ENCODE measurements at regions not wholly inside any gene's neighbourhood (a gene's known extent, or its start where the extent isn't known, plus 50 kb on each side); places are given as distances from the start of the nearest gene placed in this dataset.
"Not testable (repeated sequence)": the region's sequence is repeated elsewhere in the genome, so short reads cannot be mapped to it uniquely, and the experiment has no call there.

- WGBS: 83% methylated on average over 7 of the region's 7 CpGs
- Histone ChIP-seq H3K4me3 (ENCODE audit: low read depth, low read length) (no peak overlapping the region), H3K27ac (ENCODE audit: low read depth) (no peak overlapping the region), H3K36me3 (ENCODE audit: insufficient read depth) (no peaks in the 10 kb centered on the region), H3K4me1 (ENCODE audit: insufficient read depth) (no peaks in the 10 kb centered on the region)
- DNase-seq (ENCODE audit: extremely low spot score): no peak
These were observed 72.1 kb upstream of the EPB41L1 start for GRCh38 chr20:36082315-36082915.

GRCh38 chr20:36083200-36083599, 71.3 kb upstream of the EPB41L1 start:
- H3K4me3 ChIP-seq (ENCODE audit: low read depth, low read length); H3K27ac ChIP-seq (ENCODE audit: low read depth); DNase-seq (ENCODE audit: extremely low spot score); H3K36me3 ChIP-seq (ENCODE audit: insufficient read depth); H3K4me1 ChIP-seq (ENCODE audit: insufficient read depth): not testable (repeated sequence)
- 66% methylated on average over 4 of the region's 4 CpGs for WGBS

GRCh38 chr20:36084356-36084755, 70.2 kb upstream of the EPB41L1 start:
- WGBS: 88% methylated on average over 3 of the region's 3 CpGs
- H3K27ac ChIP-seq (ENCODE audit: low read depth): no peak overlapping the region

GRCh38 chr20:36084897-36085613, 69.5 kb upstream of the EPB41L1 start:
- Histone ChIP-seq H3K36me3 (ENCODE audit: insufficient read depth) (no peaks in the 10 kb centered on the region), H3K27ac (ENCODE audit: low read depth) (peak overlapping the region; percentile 52), H3K4me3 (ENCODE audit: low read depth, low read length) (no peak overlapping the region), H3K4me1 (ENCODE audit: insufficient read depth) (no peaks in the 10 kb centered on the region)
- 71% methylated on average over 4 of the region's 4 CpGs for WGBS
- DNase-seq (ENCODE audit: extremely low spot score): no peak

More at GRCh38 chr20:36084356-36084755, 70.2 kb upstream of the EPB41L1 start:
- no peak overlapping the region for H3K4me3 ChIP-seq (ENCODE audit: low read depth, low read length)
- H3K36me3 ChIP-seq (ENCODE audit: insufficient read depth): no peaks in the 10 kb centered on the region
- DNase-seq (ENCODE audit: extremely low spot score): no peak
- no peaks in the 10 kb centered on the region for H3K4me1 ChIP-seq (ENCODE audit: insufficient read depth)

- H3K27ac ChIP-seq (ENCODE audit: low read depth): peak overlapping the region; percentile 52
- no peak for DNase-seq (ENCODE audit: extremely low spot score)
- no peak overlapping the region for H3K4me3 ChIP-seq (ENCODE audit: low read depth, low read length)
- 68% methylated on average over 3 of the region's 3 CpGs for WGBS
- H3K36me3 ChIP-seq (ENCODE audit: insufficient read depth): no peaks in the 10 kb centered on the region
- no peaks in the 10 kb centered on the region for H3K4me1 ChIP-seq (ENCODE audit: insufficient read depth)
These were observed 68.8 kb upstream of the EPB41L1 start for GRCh38 chr20:36085686-36086267.

- H3K27ac ChIP-seq (ENCODE audit: low read depth): no peak overlapping the region
- no peaks in the 10 kb centered on the region for H3K36me3 ChIP-seq (ENCODE audit: insufficient read depth)
- no peak overlapping the region for H3K4me3 ChIP-seq (ENCODE audit: low read depth, low read length)
- 48% methylated on average over 2 of the region's 2 CpGs for WGBS
- DNase-seq (ENCODE audit: extremely low spot score): no peak
- H3K4me1 ChIP-seq (ENCODE audit: insufficient read depth): no peaks in the 10 kb centered on the region
These were observed 67.8 kb upstream of the EPB41L1 start for GRCh38 chr20:36086767-36087166.

GRCh38 chr20:36090223-36090622, 64.3 kb upstream of the EPB41L1 start:
- Histone ChIP-seq H3K4me1 (ENCODE audit: insufficient read depth) (peaks cover 2% of the 10 kb centered on the region), H3K36me3 (ENCODE audit: insufficient read depth) (no peaks in the 10 kb centered on the region), H3K27ac (ENCODE audit: low read depth) (no peak overlapping the region), H3K4me3 (ENCODE audit: low read depth, low read length) (no peak overlapping the region)
- no peak for DNase-seq (ENCODE audit: extremely low spot score)
- 79% methylated on average over 5 of the region's 5 CpGs for WGBS

GRCh38 chr20:36091561-36092397, 62.8 kb upstream of the EPB41L1 start:
- peak overlapping the region; percentile 59 for H3K27ac ChIP-seq (ENCODE audit: low read depth)

GRCh38 chr20:36092398-36093024, 62.0 kb upstream of the EPB41L1 start:
- Histone ChIP-seq H3K4me1 (ENCODE audit: insufficient read depth) (peaks cover 2% of the 10 kb centered on the region), H3K27ac (ENCODE audit: low read depth) (peak overlapping the region; percentile 83), H3K4me3 (ENCODE audit: low read depth, low read length) (peak overlapping the region; percentile 80), H3K36me3 (ENCODE audit: insufficient read depth) (no peaks in the 10 kb centered on the region)
- WGBS: under 1% methylated on average over 89 of the region's 89 CpGs
- DNase-seq (ENCODE audit: extremely low spot score): no peak

More at GRCh38 chr20:36091561-36092397, 62.8 kb upstream of the EPB41L1 start:
- Histone ChIP-seq H3K4me3 (ENCODE audit: low read depth, low read length) (peak overlapping the region; percentile 80), H3K4me1 (ENCODE audit: insufficient read depth) (peaks cover 2% of the 10 kb centered on the region), H3K36me3 (ENCODE audit: insufficient read depth) (no peaks in the 10 kb centered on the region)
- 10% methylated on average over 42 of the region's 42 CpGs for WGBS
- no peak for DNase-seq (ENCODE audit: extremely low spot score)

GRCh38 chr20:36093025-36093803, 61.3 kb upstream of the EPB41L1 start:
- under 1% methylated on average over 78 of the region's 78 CpGs for WGBS
- Histone ChIP-seq H3K27ac (ENCODE audit: low read depth) (peak overlapping the region; percentile 83), H3K4me3 (ENCODE audit: low read depth, low read length) (peak overlapping the region; percentile 80), H3K36me3 (ENCODE audit: insufficient read depth) (no peaks in the 10 kb centered on the region), H3K4me1 (ENCODE audit: insufficient read depth) (peaks cover 2% of the 10 kb centered on the region)
- DNase-seq (ENCODE audit: extremely low spot score): no peak

GRCh38 chr20:36093804-36094145, 60.8 kb upstream of the EPB41L1 start:
- H3K27ac ChIP-seq (ENCODE audit: low read depth): peak overlapping the region; percentile 83
- no peak for DNase-seq (ENCODE audit: extremely low spot score)
- WGBS: 2% methylated on average over 2 of the region's 2 CpGs

GRCh38 chr20:36094497-36094896, 60.0 kb upstream of the EPB41L1 start:
- no peak overlapping the region for H3K4me3 ChIP-seq (ENCODE audit: low read depth, low read length)
- no peak for DNase-seq (ENCODE audit: extremely low spot score)

More at GRCh38 chr20:36093804-36094145, 60.8 kb upstream of the EPB41L1 start:
- Histone ChIP-seq H3K36me3 (ENCODE audit: insufficient read depth) (no peaks in the 10 kb centered on the region), H3K4me1 (ENCODE audit: insufficient read depth) (peaks cover 2% of the 10 kb centered on the region), H3K4me3 (ENCODE audit: low read depth, low read length) (peak overlapping the region; percentile 80)

More at GRCh38 chr20:36094497-36094896, 60.0 kb upstream of the EPB41L1 start:
- whole genome bisulfite sequencing: 40% methylated on average over 6 of the region's 6 CpGs
- H3K36me3 ChIP-seq (ENCODE audit: insufficient read depth): no peaks in the 10 kb centered on the region
- H3K27ac ChIP-seq (ENCODE audit: low read depth): no peak overlapping the region
- H3K4me1 ChIP-seq (ENCODE audit: insufficient read depth): peaks cover 2% of the 10 kb centered on the region

All from urinary bladder (tissue), 3 donors.